ENCODE measurements at regions not wholly inside any gene's neighbourhood (a gene's known extent, or its start where the extent isn't known, plus 50 kb on each side); places are given as distances from the start of the nearest gene placed in this dataset.
"Not testable (repeated sequence)": the region's sequence is repeated elsewhere in the genome, so short reads cannot be mapped to it uniquely, and the experiment has no call there.

DNA sequence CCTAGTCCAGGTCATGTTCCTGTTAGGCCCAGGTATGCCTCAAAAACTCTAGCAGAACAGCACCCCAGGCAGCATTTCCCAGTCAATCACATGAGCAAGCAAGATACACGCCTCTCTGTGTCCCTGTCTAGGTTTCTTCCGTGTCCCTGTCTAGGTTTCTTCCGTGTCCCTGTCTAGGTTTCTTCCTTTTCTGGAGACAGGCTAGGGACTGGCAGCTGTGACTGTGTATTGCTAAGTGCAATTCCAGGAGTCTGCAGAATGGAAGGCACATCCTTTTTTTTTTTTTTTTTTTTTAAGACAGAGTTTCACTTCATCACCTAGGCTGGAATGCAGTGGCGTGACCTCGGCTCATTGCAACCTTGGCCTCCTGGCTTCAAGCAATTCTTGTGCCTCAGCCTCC is 77.6 kb downstream of the SETD4 start:
- no peaks in the 10 kb centered on the region for H3K36me3 ChIP-seq
- no peak overlapping the region for H3K4me3 ChIP-seq
- peaks cover 8% of the 10 kb centered on the region for H3K4me1 ChIP-seq
- 0 out of 2 replicates have a peak, but pooled peaks cover 4% of the 10 kb centered on the region for H3K27me3 ChIP-seq
- no peak for DNase-seq
- no peak overlapping the region for H3K27ac ChIP-seq
- H3K9me3 ChIP-seq (replicated peaks), result 0 out of 2 replicates have a peak, but pooled peaks cover 8% of the 10 kb centered on the region

DNA sequence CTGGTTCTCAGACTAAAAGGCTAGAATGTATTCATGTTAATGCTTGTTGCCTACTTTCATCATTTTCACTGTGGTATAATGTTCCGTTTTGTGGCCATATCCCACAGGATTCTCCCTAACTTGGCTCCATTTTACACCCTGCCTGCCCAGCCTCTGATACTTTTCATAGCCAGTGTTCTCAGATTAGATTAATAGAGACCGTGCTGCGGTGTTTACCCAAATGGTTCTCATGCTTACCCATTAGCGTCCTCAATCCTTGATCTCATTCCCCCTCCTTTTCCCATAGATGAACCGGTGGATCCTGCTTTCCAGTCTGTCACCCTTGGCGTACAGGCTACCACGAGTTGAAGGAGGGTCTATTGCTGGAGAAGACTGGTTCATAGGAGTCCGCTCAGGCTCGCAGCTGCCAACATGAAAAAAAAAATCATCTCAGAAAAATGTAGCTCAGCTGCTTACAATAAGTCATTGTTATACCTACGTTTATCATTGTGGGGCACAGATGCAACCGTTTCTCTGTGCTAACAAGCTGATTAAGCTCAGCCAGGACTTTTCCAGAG is 78.7 kb downstream of the SETD4 start:
- no peak overlapping the region for H3K4me3 ChIP-seq
- peaks cover 16% of the 10 kb centered on the region for H3K4me1 ChIP-seq
- H3K9me3 ChIP-seq (replicated peaks), result 0 out of 2 replicates have a peak, but pooled peaks cover 8% of the 10 kb centered on the region
- H3K27ac ChIP-seq, result no peak overlapping the region
- H3K36me3 ChIP-seq, result no peaks in the 10 kb centered on the region
- H3K27me3 ChIP-seq, result 0 out of 2 replicates have a peak, but pooled peaks cover 2% of the 10 kb centered on the region
- DNase-seq, result peak; percentile 11 to 56

GRCh38 chr21:35980821-35981220 is 79.5 kb downstream of the SETD4 start:
- no peak overlapping the region for H3K4me3 ChIP-seq
- DNase-seq, result no peak

DNA sequence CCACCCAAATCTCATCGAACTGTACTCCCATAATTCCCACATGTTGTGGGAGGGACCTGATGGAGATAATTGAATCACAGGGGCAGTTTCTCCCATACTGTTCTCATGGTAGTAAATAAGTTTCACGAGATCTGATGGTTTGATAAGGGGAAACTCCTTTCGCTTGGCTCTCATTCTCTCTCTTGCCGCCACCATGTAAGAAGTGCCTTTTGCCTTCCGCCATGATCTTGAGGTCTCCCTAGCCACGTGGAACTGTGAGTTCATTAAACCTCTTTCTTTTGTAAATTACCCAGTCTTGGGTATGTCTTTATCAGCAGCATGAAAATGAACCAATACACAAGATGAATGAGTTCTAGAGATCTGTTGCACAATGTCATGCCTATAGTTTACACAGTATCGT is 82.5 kb downstream of the SETD4 start:
- not testable (repeated sequence) for H3K9me3 ChIP-seq (replicated peaks); H3K27ac ChIP-seq; H3K27me3 ChIP-seq; DNase-seq; H3K4me3 ChIP-seq; H3K36me3 ChIP-seq
- peaks cover 37% of the 10 kb centered on the region for H3K4me1 ChIP-seq

More at GRCh38 chr21:35980821-35981220, 79.5 kb downstream of the SETD4 start:
- H3K27ac ChIP-seq, result no peak overlapping the region
- H3K9me3 ChIP-seq (replicated peaks), result 0 out of 2 replicates have a peak, but pooled peaks cover 8% of the 10 kb centered on the region
- H3K27me3 ChIP-seq, result no peaks in the 10 kb centered on the region
- no peaks in the 10 kb centered on the region for H3K36me3 ChIP-seq
- peaks cover 24% of the 10 kb centered on the region for H3K4me1 ChIP-seq

DNA sequence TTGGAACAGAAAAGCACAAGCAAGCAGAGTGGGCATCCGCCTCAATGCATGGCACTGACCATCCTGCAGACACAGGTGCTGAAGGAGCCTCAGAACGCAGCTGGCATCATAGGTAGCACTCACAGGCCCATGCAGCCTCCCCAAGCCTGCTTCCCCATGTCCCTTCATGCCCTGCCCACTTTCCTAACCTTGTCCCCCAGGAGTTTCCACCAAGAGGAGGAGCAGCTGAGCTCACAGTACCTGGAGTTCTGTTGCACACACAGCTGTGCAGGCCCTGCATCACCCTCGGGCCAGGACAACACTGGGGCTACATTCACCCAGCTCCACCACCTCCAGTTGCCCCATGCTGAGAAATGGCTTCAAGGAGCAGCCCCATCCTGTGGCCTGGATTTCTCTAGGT is 83.4 kb downstream of the SETD4 start:
- Histone ChIP-seq H3K4me3 (no peak overlapping the region), H3K4me1 (peaks cover 36% of the 10 kb centered on the region), H3K27ac (no peak overlapping the region), H3K27me3 (no peaks in the 10 kb centered on the region), H3K9me3 (replicated peaks) (0 out of 2 replicates have a peak, but pooled peaks cover 8% of the 10 kb centered on the region), H3K36me3 (no peaks in the 10 kb centered on the region)
- peak; percentile 15 to 31 for DNase-seq

GRCh38 chr21:35976481-35976880 is 83.8 kb downstream of the SETD4 start:
- H3K36me3 ChIP-seq, result no peaks in the 10 kb centered on the region
- peaks cover 31% of the 10 kb centered on the region for H3K4me1 ChIP-seq
- no peak overlapping the region for H3K4me3 ChIP-seq
- no peaks in the 10 kb centered on the region for H3K27me3 ChIP-seq
- no peak overlapping the region for H3K27ac ChIP-seq
- 0 out of 2 replicates have a peak, but pooled peaks cover 8% of the 10 kb centered on the region for H3K9me3 ChIP-seq (replicated peaks)
- DNase-seq, result peak in 1 of 2 experiments; percentile 43

- Histone ChIP-seq H3K9me3 (replicated peaks) (0 out of 2 replicates have a peak, but pooled peaks cover 8% of the 10 kb centered on the region), H3K4me3 (no peak overlapping the region), H3K36me3 (no peaks in the 10 kb centered on the region), H3K27ac (no peak overlapping the region), H3K4me1 (peaks cover 29% of the 10 kb centered on the region), H3K27me3 (peaks cover 3% of the 10 kb centered on the region; the same call in 1 of the 2 replicates)
- peak; percentile 67 to 79 for DNase-seq
Measured at GRCh38 chr21:35974775-35975174, 85.6 kb downstream of the SETD4 start.

- Histone ChIP-seq H3K9me3 (replicated peaks) (no peaks in the 10 kb centered on the region), H3K27me3 (peaks cover 3% of the 10 kb centered on the region; the same call in 1 of the 2 replicates), H3K27ac (no peak overlapping the region), H3K4me3 (no peak overlapping the region), H3K4me1 (peaks cover 23% of the 10 kb centered on the region), H3K36me3 (no peaks in the 10 kb centered on the region)
- DNase-seq, result no peak
Measured at GRCh38 chr21:35971824-35972223, 88.5 kb downstream of the SETD4 start.

DNA sequence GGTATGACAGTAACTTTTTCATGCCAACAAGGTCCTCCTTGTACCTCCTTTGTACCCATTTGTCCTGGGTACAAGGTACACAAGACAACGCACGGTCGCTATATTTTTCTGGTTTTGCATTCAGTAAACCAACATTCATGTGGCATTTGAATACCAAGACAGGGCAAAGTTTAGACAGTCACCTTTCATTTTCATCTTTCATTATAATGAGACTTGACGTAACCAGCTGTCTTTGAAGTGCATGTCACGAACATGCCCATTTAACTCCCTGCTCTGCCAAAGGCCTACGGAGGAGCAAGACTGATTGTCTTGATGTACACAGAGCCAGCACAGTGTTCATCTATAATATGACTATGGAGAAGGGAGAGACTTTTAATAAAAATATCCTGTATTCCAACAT is 91.0 kb downstream of the SETD4 start:
- H3K36me3 ChIP-seq, result no peaks in the 10 kb centered on the region
- H3K4me1 ChIP-seq, result no peaks in the 10 kb centered on the region
- peaks cover 3% of the 10 kb centered on the region; the same call in 1 of the 2 replicates for H3K27me3 ChIP-seq
- no peak overlapping the region for H3K27ac ChIP-seq
- H3K4me3 ChIP-seq, result no peak overlapping the region
- no peaks in the 10 kb centered on the region for H3K9me3 ChIP-seq (replicated peaks)
- no peak for DNase-seq

DNA sequence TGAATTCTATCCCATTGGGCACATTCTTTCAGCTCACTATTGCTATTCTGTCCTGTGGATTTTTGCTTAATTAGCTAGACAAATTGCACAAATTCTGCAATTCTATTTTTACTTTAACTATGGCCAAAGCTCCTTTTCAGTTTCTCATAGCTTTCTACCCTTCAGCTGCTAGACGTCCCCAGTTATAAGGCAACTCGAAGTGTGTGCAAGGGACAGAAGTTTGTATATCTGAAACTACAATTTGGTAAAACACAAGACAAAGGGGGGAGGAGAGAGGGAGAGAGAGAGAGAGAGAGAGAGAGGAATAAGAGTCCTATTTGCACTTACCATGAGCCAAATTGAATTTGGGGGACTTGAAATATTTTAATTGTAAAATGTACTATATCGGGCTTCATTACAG is 91.8 kb downstream of the SETD4 start:
- Histone ChIP-seq H3K27ac (no peak overlapping the region), H3K9me3 (replicated peaks) (no peaks in the 10 kb centered on the region), H3K4me3 (no peak overlapping the region), H3K36me3 (no peaks in the 10 kb centered on the region), H3K27me3 (peaks cover 3% of the 10 kb centered on the region; the same call in 1 of the 2 replicates), H3K4me1 (no peaks in the 10 kb centered on the region)
- DNase-seq, result no peak

- Histone ChIP-seq H3K4me3 (no peak overlapping the region), H3K4me1 (no peaks in the 10 kb centered on the region), H3K36me3 (no peaks in the 10 kb centered on the region), H3K27me3 (peaks cover 3% of the 10 kb centered on the region; the same call in 1 of the 2 replicates), H3K27ac (no peak overlapping the region), H3K9me3 (replicated peaks) (no peaks in the 10 kb centered on the region)
- DNase-seq, result no peak
Measured at GRCh38 chr21:35965699-35966098, 94.6 kb downstream of the SETD4 start.

DNA sequence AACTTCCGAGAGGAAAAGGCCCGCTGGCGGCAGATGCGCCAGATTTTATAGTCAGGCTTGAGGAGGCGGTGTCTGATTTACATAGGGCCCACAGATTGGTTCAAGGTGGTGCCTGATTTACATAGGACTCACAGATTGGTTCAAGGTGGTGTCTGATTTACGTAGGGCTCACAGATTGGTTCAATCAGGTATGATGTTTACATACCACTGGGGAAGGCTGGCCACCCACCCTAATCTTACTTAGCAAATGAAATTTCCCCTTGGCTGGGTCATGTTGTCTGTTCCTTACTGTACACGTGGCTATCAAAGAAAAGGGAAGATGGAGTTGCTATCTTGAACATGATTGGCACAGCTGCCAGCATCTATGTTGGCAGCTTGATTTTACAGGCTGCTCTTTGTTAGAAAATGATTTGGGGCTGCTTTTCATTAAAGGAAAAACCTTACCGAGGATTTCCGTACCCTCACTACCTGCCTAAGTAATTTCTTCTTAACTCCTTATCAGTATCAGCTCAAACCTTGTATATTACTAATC is 96.3 kb downstream of the SETD4 start:
- DNase-seq, result peak; percentile 11 to 28
- no peaks in the 10 kb centered on the region for H3K9me3 ChIP-seq (replicated peaks)
- no peaks in the 10 kb centered on the region; the same call in 1 of the 2 replicates for H3K27me3 ChIP-seq
- H3K36me3 ChIP-seq, result no peaks in the 10 kb centered on the region
- H3K27ac ChIP-seq, result no peak overlapping the region
- H3K4me1 ChIP-seq, result no peaks in the 10 kb centered on the region
- no peak overlapping the region for H3K4me3 ChIP-seq

- no peak for DNase-seq
- H3K27ac ChIP-seq, result no peak overlapping the region
- H3K4me3 ChIP-seq, result no peak overlapping the region
- H3K4me1 ChIP-seq, result no peaks in the 10 kb centered on the region
- H3K27me3 ChIP-seq, result no peaks in the 10 kb centered on the region; the same call in 1 of the 2 replicates
- H3K9me3 ChIP-seq (replicated peaks), result no peaks in the 10 kb centered on the region
- no peaks in the 10 kb centered on the region for H3K36me3 ChIP-seq
Measured at GRCh38 chr21:35962917-35963316, 97.4 kb downstream of the SETD4 start.

GRCh38 chr21:35954066-35954465 is 106.3 kb downstream of the SETD4 start:
- H3K36me3 ChIP-seq, result no peaks in the 10 kb centered on the region
- H3K4me3 ChIP-seq, result no peak overlapping the region
- no peak overlapping the region for H3K27ac ChIP-seq
- no peaks in the 10 kb centered on the region for H3K27me3 ChIP-seq
- peaks cover 2% of the 10 kb centered on the region; the same call in 1 of the 2 replicates for H3K4me1 ChIP-seq
- no peaks in the 10 kb centered on the region for H3K9me3 ChIP-seq (replicated peaks)
- no peak for DNase-seq

GRCh38 chr21:35953597-35953996 is 106.7 kb downstream of the SETD4 start:
- Histone ChIP-seq H3K27me3 (no peaks in the 10 kb centered on the region), H3K4me1 (peaks cover 2% of the 10 kb centered on the region; the same call in 1 of the 2 replicates), H3K9me3 (replicated peaks) (no peaks in the 10 kb centered on the region), H3K36me3 (no peaks in the 10 kb centered on the region), H3K4me3 (no peak overlapping the region), H3K27ac (no peak overlapping the region)
- DNase-seq, result no peak

All from SJCRH30 (cell line).